Large intestine (tissue), 3 donors: ENCODE measurements at regions not wholly inside any gene's neighbourhood (a gene's known extent, or its start where the extent isn't known, plus 50 kb on each side); places are given as distances from the start of the nearest gene placed in this dataset.

ENCODE experiments used
- DNase-seq, 2 donors: peaks; one replicate each; pipeline versions ENCODE4 v3.0.0 to v3.0.0-alpha.2; 2013
- H3K27ac ChIP-seq: one replicate; pipeline ENCODE4 v1.5.1; 2013; ENCODE audit warnings: low read length
- H3K27me3 ChIP-seq: 2 replicates; pipeline ENCODE4 v1.6.1; 2013; ENCODE audit warnings: low read length; ENCODE audit not compliant: control insufficient read depth, insufficient read depth
- H3K36me3 ChIP-seq: 2 replicates; pipeline ENCODE4 v1.6.1; 2013; ENCODE audit warnings: low read length; ENCODE audit not compliant: control insufficient read depth, insufficient read depth
- H3K4me1 ChIP-seq: one replicate; pipeline ENCODE4 v1.6.1; 2013; ENCODE audit warnings: low read length; ENCODE audit not compliant: control insufficient read depth, insufficient read depth
- H3K4me3 ChIP-seq: one replicate; pipeline ENCODE4 v1.5.1; 2013; ENCODE audit warnings: low read length
- H3K9me3 ChIP-seq: one replicate; pipeline ENCODE4 v1.6.1; 2013; ENCODE audit warnings: mild to moderate bottlenecking, low read depth, low read length, moderate library complexity; ENCODE audit not compliant: control insufficient read depth
- WGBS: methylation state at CpG from one replicate; pipeline ENCODE4 v1.1.5; 2013; ENCODE audit warnings: low lambda C conversion rate; ENCODE audit not compliant: insufficient coverage; 5-methylcytosine and 5-hydroxymethylcytosine counted together

- WGBS, result 37% methylated on average over 3 of the region's 3 CpGs
- H3K27ac ChIP-seq, result no peak overlapping the region
- no peaks in the 10 kb centered on the region for H3K4me1 ChIP-seq
- no peaks in the 10 kb centered on the region for H3K27me3 ChIP-seq
- DNase-seq, result no peak
- H3K9me3 ChIP-seq, result no peaks in the 10 kb centered on the region
- no peaks in the 10 kb centered on the region for H3K36me3 ChIP-seq
- H3K4me3 ChIP-seq, result no peak overlapping the region
Observed at GRCh38 chr4:125826801-125827695, 512.3 kb downstream of the FAT4 start.

GRCh38 chr4:125827696-125828052 is 512.9 kb downstream of the FAT4 start:
- no peaks in the 10 kb centered on the region for H3K4me1 ChIP-seq
- DNase-seq, result no peak
- H3K27me3 ChIP-seq, result no peaks in the 10 kb centered on the region
- no peak overlapping the region for H3K4me3 ChIP-seq
- H3K9me3 ChIP-seq, result no peaks in the 10 kb centered on the region
- no peaks in the 10 kb centered on the region for H3K36me3 ChIP-seq
- H3K27ac ChIP-seq, result no peak overlapping the region

- WGBS, result no CpG with 5 or more reads among the region's 2 CpGs
- no peak overlapping the region for H3K27ac ChIP-seq
- no peak for DNase-seq
- H3K36me3 ChIP-seq, result no peaks in the 10 kb centered on the region
- no peaks in the 10 kb centered on the region for H3K4me1 ChIP-seq
- H3K4me3 ChIP-seq, result no peak overlapping the region
- H3K9me3 ChIP-seq, result no peaks in the 10 kb centered on the region
- H3K27me3 ChIP-seq, result no peaks in the 10 kb centered on the region
Observed at GRCh38 chr4:125828346-125828745, 513.6 kb downstream of the FAT4 start.

GRCh38 chr4:125832161-125832560 is 517.4 kb downstream of the FAT4 start:
- Histone ChIP-seq H3K9me3 (no peaks in the 10 kb centered on the region), H3K27ac (no peak overlapping the region), H3K27me3 (no peaks in the 10 kb centered on the region), H3K4me1 (no peaks in the 10 kb centered on the region), H3K4me3 (no peak overlapping the region), H3K36me3 (no peaks in the 10 kb centered on the region)
- DNase-seq, result no peak
- WGBS, result 100% methylated on average over 1 of the region's 3 CpGs

GRCh38 chr4:125836597-125837195 is 521.9 kb downstream of the FAT4 start:
- Histone ChIP-seq H3K27me3 (no peaks in the 10 kb centered on the region), H3K36me3 (no peaks in the 10 kb centered on the region), H3K27ac (no peak overlapping the region), H3K9me3 (no peaks in the 10 kb centered on the region), H3K4me1 (no peaks in the 10 kb centered on the region), H3K4me3 (no peak overlapping the region)
- WGBS, result 66% methylated on average over 2 of the region's 4 CpGs
- no peak for DNase-seq

GRCh38 chr4:125837493-125838201 is 522.9 kb downstream of the FAT4 start:
- Histone ChIP-seq H3K36me3 (no peaks in the 10 kb centered on the region), H3K4me3 (no peak overlapping the region), H3K27me3 (no peaks in the 10 kb centered on the region), H3K27ac (no peak overlapping the region), H3K9me3 (no peaks in the 10 kb centered on the region), H3K4me1 (no peaks in the 10 kb centered on the region)
- DNase-seq, result no peak
- WGBS, result no CpG with 5 or more reads among the region's 3 CpGs

- no peaks in the 10 kb centered on the region for H3K36me3 ChIP-seq
- H3K4me1 ChIP-seq, result no peaks in the 10 kb centered on the region
- no peak overlapping the region for H3K27ac ChIP-seq
- DNase-seq, result no peak
- WGBS, result 63% methylated on average over 2 of the region's 6 CpGs
- no peak overlapping the region for H3K4me3 ChIP-seq
- H3K27me3 ChIP-seq, result no peaks in the 10 kb centered on the region
- no peaks in the 10 kb centered on the region for H3K9me3 ChIP-seq
Observed at GRCh38 chr4:125838202-125838601, 523.4 kb downstream of the FAT4 start.

- Histone ChIP-seq H3K27me3 (no peaks in the 10 kb centered on the region), H3K9me3 (no peaks in the 10 kb centered on the region), H3K36me3 (no peaks in the 10 kb centered on the region), H3K4me1 (no peaks in the 10 kb centered on the region), H3K27ac (no peak overlapping the region), H3K4me3 (no peak overlapping the region)
- no peak for DNase-seq
Observed at GRCh38 chr4:125838924-125839323, 524.2 kb downstream of the FAT4 start.

- Histone ChIP-seq H3K4me1 (no peaks in the 10 kb centered on the region), H3K36me3 (no peaks in the 10 kb centered on the region)
- DNase-seq, result no peak
Observed at GRCh38 chr4:125843947-125844346, 529.2 kb downstream of the FAT4 start.

GRCh38 chr4:125847518-125847917 is 532.8 kb downstream of the FAT4 start:
- DNase-seq, result no peak
- Histone ChIP-seq H3K36me3 (no peaks in the 10 kb centered on the region), H3K4me1 (no peaks in the 10 kb centered on the region), H3K4me3 (no peak overlapping the region), H3K27ac (no peak overlapping the region), H3K9me3 (no peaks in the 10 kb centered on the region), H3K27me3 (no peaks in the 10 kb centered on the region)
- WGBS, result 100% methylated on average over 3 of the region's 3 CpGs

More at GRCh38 chr4:125843947-125844346, 529.2 kb downstream of the FAT4 start:
- H3K27ac ChIP-seq, result no peak overlapping the region
- H3K27me3 ChIP-seq, result no peaks in the 10 kb centered on the region
- H3K4me3 ChIP-seq, result no peak overlapping the region
- H3K9me3 ChIP-seq, result no peaks in the 10 kb centered on the region
